ENCODE measurements at regions not wholly inside any gene's neighbourhood (a gene's known extent, or its start where the extent isn't known, plus 50 kb on each side); places are given as distances from the start of the nearest gene placed in this dataset.

GRCh38 chr17:77304746-77305473 lies 164.1 kb downstream of the SEC14L1 start:
- no peak overlapping the region for H3K27ac ChIP-seq (ENCODE audit: low read depth, low read length)
- H4K20me1 ChIP-seq (ENCODE audit: control insufficient read depth, insufficient read depth, low read depth, low read length) = 0 out of 2 replicates have a peak, but pooled peaks cover 5% of the 10 kb centered on the region
- H3K79me2 ChIP-seq (ENCODE audit: control insufficient read depth, low read length) = no peaks in the 10 kb centered on the region
- H3K9me2 ChIP-seq (replicated peaks; ENCODE audit: control insufficient read depth, low read length) = no peaks in the 10 kb centered on the region
- no peak overlapping the region for H3K4me3 ChIP-seq (ENCODE audit: low read length)
- no peak for TF ChIP-seq EZH2phosphoT487 (IDR thresholded peaks at IDR 0.05; ENCODE audit: borderline replicate concordance, low read length)
- TF ChIP-seq CTCF (IDR thresholded peaks at IDR 0.05; ENCODE audit: low read depth, low read length, poor library complexity, severe bottlenecking) = no peak
- no peaks in the 10 kb centered on the region for H3K9me3 ChIP-seq (ENCODE audit: control insufficient read depth, insufficient read depth, low read length)
- H3K27me3 ChIP-seq (ENCODE audit: control insufficient read depth, low read length) = no peaks in the 10 kb centered on the region
- no peak overlapping the region for H3K4me2 ChIP-seq (ENCODE audit: low read length)
- H3K4me1 ChIP-seq (ENCODE audit: control insufficient read depth, low read length) = peaks cover 5% of the 10 kb centered on the region; the same call in 1 of the 2 replicates
- no peaks in the 10 kb centered on the region for H3F3A ChIP-seq (ENCODE audit: control insufficient read depth, insufficient read depth)
- H3K36me3 ChIP-seq (ENCODE audit: control insufficient read depth, low read length) = no peaks in the 10 kb centered on the region

GRCh38 chr17:77306048-77306789 lies 165.4 kb downstream of the SEC14L1 start:
- Histone ChIP-seq H3K4me2 (ENCODE audit: low read length) (no peak overlapping the region), H3K9me3 (ENCODE audit: control insufficient read depth, insufficient read depth, low read length) (no peaks in the 10 kb centered on the region), H3K36me3 (ENCODE audit: control insufficient read depth, low read length) (no peaks in the 10 kb centered on the region), H3K79me2 (ENCODE audit: control insufficient read depth, low read length) (no peaks in the 10 kb centered on the region), H3K9me2 (replicated peaks; ENCODE audit: control insufficient read depth, low read length) (no peaks in the 10 kb centered on the region), H3K4me1 (ENCODE audit: control insufficient read depth, low read length) (peaks cover 10% of the 10 kb centered on the region), H3K4me3 (ENCODE audit: low read length) (no peak overlapping the region), H4K20me1 (ENCODE audit: control insufficient read depth, insufficient read depth, low read depth, low read length) (0 out of 2 replicates have a peak, but pooled peaks cover 5% of the 10 kb centered on the region), H3F3A (ENCODE audit: control insufficient read depth, insufficient read depth) (no peaks in the 10 kb centered on the region), H3K27me3 (ENCODE audit: control insufficient read depth, low read length) (no peaks in the 10 kb centered on the region), H3K27ac (ENCODE audit: low read depth, low read length) (no peak overlapping the region)
- TF ChIP-seq CTCF (IDR thresholded peaks at IDR 0.05; ENCODE audit: low read depth, low read length, poor library complexity, severe bottlenecking) (no peak), EZH2phosphoT487 (IDR thresholded peaks at IDR 0.05; ENCODE audit: borderline replicate concordance, low read length) (no peak)

- Histone ChIP-seq H3K4me3 (ENCODE audit: low read length) (no peak overlapping the region), H3K4me1 (ENCODE audit: control insufficient read depth, low read length) (peaks cover 18% of the 10 kb centered on the region), H3K36me3 (ENCODE audit: control insufficient read depth, low read length) (no peaks in the 10 kb centered on the region), H3K79me2 (ENCODE audit: control insufficient read depth, low read length) (no peaks in the 10 kb centered on the region), H3K27me3 (ENCODE audit: control insufficient read depth, low read length) (no peaks in the 10 kb centered on the region), H4K20me1 (ENCODE audit: control insufficient read depth, insufficient read depth, low read depth, low read length) (0 out of 2 replicates have a peak, but pooled peaks cover 5% of the 10 kb centered on the region), H3K9me2 (replicated peaks; ENCODE audit: control insufficient read depth, low read length) (no peaks in the 10 kb centered on the region), H3K9me3 (ENCODE audit: control insufficient read depth, insufficient read depth, low read length) (no peaks in the 10 kb centered on the region), H3F3A (ENCODE audit: control insufficient read depth, insufficient read depth) (no peaks in the 10 kb centered on the region), H3K4me2 (ENCODE audit: low read length) (no peak overlapping the region), H3K27ac (ENCODE audit: low read depth, low read length) (no peak overlapping the region)
- TF ChIP-seq CTCF (IDR thresholded peaks at IDR 0.05; ENCODE audit: low read depth, low read length, poor library complexity, severe bottlenecking) (no peak), EZH2phosphoT487 (IDR thresholded peaks at IDR 0.05; ENCODE audit: borderline replicate concordance, low read length) (no peak)
Measured at GRCh38 chr17:77306790-77307478, 166.2 kb downstream of the SEC14L1 start.
